Mucosa of descending colon (tissue), 3 donors: ENCODE measurements at regions not wholly inside any gene's neighbourhood (a gene's known extent, or its start where the extent isn't known, plus 50 kb on each side); places are given as distances from the start of the nearest gene placed in this dataset.
A peak's percentile ranks its signal among the peaks of the same experiment; 100 is the strongest.
"Not testable (repeated sequence)": the region's sequence is repeated elsewhere in the genome, so short reads cannot be mapped to it uniquely, and the experiment has no call there.

ENCODE experiments used
- ATAC-seq: fragments of 200-7000 bp; cut with Tn5 transposase; one replicate; pipeline ENCODE4 v1.9.1; 2020; ENCODE audit warnings: mild to moderate bottlenecking, moderate library complexity
- DNase-seq, 3 donors: peaks; one replicate each; pipeline ENCODE4 v3.0.0-alpha.2; 2020
- H3K36me3 ChIP-seq: fragments of 200-600 bp; one replicate; pipeline ENCODE4 v1.8.0; 2021; ENCODE audit warnings: low read depth, mild to moderate bottlenecking
- H3K4me1 ChIP-seq: fragments of 200-600 bp; one replicate; pipeline ENCODE4 v1.8.0; 2021; ENCODE audit warnings: low read depth, mild to moderate bottlenecking
- H3K4me3 ChIP-seq: fragments of 200-600 bp; one replicate; pipeline ENCODE4 v1.8.0; 2021; ENCODE audit warnings: mild to moderate bottlenecking
- H3K9me3 ChIP-seq: fragments of 200-600 bp; one replicate; pipeline ENCODE4 v1.8.0; 2021; ENCODE audit warnings: mild to moderate bottlenecking
- intact Hi-C, 2 donors: fragments of 100-400 bp; cut with DNase I in 1 of 2; cut with micrococcal nuclease in 1 of 2; formaldehyde crosslinking; loops; one replicate each; pipeline versions ENCODE4 v1.11.0 to v1.11.1; 2022; cut with DNase I, micrococcal nuclease
- TF ChIP-seq, protein P1 (sequence below): fragments of 200-600 bp; IDR thresholded peaks from one replicate; pipeline ENCODE4 v1.8.0; 2022; ENCODE audit warnings: antibody characterized with exemption, mild to moderate bottlenecking
- donor health status: DM: no; HTN: no; CAD: no; lungs with moderate emphysema.
- donor health status: DM: no; HTN: no; CAD: no.
- donor health status: DM: no; HTN: yes; CAD: no.

DNA sequence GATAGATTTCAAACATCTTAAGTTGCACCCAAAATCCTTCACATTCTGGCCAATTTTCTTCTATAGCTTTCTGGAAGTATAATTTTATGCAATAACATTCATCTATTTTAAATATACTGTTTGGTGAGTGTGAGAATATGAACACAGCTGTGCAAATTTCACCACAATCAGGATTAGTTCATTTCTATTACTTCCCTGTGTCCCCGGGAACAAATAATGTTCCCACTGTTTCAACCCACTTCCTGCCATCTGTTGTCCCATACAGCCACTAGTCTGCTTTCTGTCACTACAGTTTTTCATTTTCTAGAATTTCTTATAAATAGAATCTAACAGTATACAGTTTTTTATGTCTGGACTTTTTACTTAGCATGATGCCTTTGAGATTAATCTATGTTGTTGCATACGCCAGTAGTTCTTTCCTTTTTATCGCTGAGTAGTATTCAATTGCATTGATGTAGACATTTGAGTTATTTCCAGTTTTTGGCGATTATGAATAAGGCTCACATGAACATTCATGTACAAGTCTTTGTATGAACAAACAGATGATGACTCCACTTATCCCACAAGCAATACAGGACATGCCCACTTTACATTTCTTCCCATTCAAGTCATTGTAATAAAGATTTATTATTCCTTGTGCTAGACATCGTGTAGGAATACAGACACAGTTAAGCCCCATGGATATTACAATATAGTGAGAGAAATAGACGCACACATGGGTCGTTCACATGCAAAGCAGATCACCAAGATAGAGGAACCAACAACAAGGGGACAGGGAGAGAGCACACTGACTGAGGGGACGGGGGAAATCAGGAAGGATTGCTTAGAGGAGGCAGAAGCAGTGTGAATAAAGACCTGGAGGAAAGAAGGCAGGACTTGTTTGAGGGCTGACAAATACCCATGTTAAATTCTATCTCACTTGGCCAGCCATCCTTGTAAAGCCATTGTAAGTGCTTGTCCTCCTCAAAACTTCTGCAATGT is 72.9 kb upstream of the PAX8 start:
- H3K4me1 ChIP-seq: no peaks in the 10 kb centered on the region
- intact Hi-C loops: no loop called here
- DNase-seq (no peak), ATAC-seq (no peak)
- no peaks in the 10 kb centered on the region for H3K9me3 ChIP-seq
- TF ChIP-seq, protein P1, sequence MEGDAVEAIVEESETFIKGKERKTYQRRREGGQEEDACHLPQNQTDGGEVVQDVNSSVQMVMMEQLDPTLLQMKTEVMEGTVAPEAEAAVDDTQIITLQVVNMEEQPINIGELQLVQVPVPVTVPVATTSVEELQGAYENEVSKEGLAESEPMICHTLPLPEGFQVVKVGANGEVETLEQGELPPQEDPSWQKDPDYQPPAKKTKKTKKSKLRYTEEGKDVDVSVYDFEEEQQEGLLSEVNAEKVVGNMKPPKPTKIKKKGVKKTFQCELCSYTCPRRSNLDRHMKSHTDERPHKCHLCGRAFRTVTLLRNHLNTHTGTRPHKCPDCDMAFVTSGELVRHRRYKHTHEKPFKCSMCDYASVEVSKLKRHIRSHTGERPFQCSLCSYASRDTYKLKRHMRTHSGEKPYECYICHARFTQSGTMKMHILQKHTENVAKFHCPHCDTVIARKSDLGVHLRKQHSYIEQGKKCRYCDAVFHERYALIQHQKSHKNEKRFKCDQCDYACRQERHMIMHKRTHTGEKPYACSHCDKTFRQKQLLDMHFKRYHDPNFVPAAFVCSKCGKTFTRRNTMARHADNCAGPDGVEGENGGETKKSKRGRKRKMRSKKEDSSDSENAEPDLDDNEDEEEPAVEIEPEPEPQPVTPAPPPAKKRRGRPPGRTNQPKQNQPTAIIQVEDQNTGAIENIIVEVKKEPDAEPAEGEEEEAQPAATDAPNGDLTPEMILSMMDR: no peak
- no peaks in the 10 kb centered on the region for H3K36me3 ChIP-seq
- H3K4me3 ChIP-seq: no peak overlapping the region

DNA sequence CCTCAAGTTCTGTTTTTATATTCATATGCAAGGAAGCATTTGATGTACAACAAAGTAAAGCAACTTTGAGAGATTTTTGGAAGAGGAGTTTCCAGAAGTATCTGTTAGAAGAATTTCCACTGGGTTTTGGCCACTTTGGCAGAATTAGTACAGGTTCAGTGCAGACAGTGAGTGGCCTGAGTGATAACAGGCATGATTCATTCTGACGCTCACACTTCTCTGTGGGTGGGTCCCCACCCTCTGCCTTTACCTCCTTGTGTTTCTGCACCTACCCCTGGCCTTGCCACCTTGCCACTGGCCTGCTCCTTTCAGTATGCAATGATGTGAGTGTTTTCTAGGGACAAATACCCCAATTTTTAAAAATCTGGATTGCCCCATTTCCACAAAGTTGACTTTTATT is 65.1 kb upstream of the PAX8 start:
- H3K36me3 ChIP-seq, H3K4me3 ChIP-seq, H3K4me1 ChIP-seq, ATAC-seq, H3K9me3 ChIP-seq, DNase-seq, intact Hi-C loops: not testable (repeated sequence)

DNA sequence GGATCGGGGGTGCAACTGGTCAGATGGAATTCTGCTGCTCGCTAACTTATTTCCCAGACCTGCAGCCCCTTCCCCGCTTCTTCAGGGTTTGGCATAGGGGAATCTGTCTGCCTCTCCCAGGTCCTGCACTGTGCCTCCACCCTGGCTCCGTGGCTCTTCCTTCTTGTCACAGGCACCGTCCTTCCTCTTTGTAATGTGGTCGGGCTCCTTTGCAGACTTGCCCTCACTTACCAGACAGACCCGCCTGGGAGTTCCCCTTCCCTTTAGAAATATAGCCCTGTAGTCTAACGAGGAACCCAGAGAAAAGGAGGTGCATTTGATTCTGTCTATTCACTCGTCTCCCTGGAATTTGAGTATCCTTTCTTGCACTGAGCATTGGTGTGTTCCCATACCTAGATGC is 63.9 kb upstream of the PAX8 start:
- peak in 1 of 3 donors; percentile 17 for DNase-seq
- intact Hi-C loops: no loop called here
- TF ChIP-seq, protein P1: no peak
- ATAC-seq: peak; percentile 29
- Histone ChIP-seq H3K36me3 (no peaks in the 10 kb centered on the region), H3K9me3 (no peaks in the 10 kb centered on the region), H3K4me1 (no peaks in the 10 kb centered on the region), H3K4me3 (no peak overlapping the region)

DNA sequence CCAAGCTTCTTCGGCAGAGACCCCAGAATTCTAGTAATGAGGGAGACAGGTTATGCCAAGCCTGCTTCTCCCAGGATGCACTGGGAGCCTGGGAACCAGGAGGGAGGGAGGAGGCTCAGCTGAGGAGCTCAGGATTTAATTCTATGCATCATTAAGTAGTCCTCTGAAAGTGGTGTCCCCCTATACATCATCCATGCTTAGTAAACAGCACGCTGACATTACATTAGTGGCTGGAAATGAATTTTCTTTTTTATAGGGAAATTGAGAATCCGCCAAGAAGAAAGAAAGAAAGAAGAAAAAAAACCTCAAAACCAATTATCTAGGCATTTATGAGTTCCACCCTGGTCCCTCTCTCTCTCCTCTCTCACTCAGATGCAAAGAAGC is 63.1 kb upstream of the PAX8 start:
- DNase-seq, H3K36me3 ChIP-seq, H3K9me3 ChIP-seq, ATAC-seq, intact Hi-C loops, H3K4me3 ChIP-seq, H3K4me1 ChIP-seq: not testable (repeated sequence)

DNA sequence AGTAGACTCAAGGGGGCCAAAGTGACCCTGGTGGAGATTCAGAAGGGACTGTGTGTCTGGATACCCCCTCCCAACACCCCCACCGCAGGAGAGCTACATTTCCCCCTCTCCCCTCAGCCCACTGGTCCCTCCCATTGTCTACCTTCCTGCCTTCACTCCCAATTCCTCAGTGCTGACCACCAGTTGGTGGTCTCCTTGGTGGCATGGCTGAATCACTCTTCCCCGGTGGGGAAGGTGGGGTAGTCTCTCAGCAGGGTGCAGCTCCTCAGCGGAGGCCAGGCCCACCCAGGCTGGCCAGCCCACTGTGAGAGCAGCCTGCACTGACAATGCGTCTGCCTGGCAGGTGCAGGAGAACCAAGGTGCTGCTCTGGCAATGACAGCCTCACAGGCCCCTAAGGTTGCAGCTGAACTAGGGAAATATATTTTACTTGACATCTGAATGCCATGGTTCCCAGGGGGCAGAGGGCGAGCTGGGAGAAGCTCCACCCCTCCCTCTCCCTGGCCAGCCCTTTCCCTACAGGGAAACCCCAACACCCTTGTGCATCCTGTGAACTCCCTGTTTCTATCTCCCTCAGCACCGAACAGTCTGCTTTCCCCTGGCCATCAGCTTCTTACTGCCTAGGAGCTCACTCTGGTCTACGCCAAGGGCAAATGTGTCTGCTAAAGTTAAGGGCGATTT is 62.6 kb upstream of the PAX8 start:
- Histone ChIP-seq H3K36me3 (no peaks in the 10 kb centered on the region), H3K4me1 (no peaks in the 10 kb centered on the region), H3K4me3 (no peak overlapping the region), H3K9me3 (no peaks in the 10 kb centered on the region)
- intact Hi-C loops: no loop called here
- ATAC-seq (no peak), DNase-seq (no peak)
- TF ChIP-seq, protein P1: no peak

DNA sequence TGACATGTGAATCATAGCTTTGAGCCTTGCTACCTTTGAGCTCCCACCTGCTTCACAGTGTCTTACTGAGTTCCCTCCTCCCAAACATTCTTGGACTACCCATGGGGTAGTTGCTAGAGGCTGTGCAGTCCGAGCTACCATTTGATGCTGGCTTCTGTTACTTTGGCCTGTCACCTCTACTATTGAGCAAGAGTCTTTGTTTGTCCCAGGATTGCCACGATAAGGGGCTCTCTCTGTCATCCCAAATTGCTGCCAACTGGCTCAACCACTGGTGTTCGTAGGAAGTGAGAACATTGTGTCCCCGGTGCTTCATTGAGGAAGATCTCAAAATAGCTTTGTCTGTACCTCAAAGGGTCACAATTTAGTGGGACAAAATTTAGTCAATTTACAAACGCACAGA is 59.1 kb upstream of the PAX8 start:
- ATAC-seq (no peak), DNase-seq (no peak)
- H3K4me3 ChIP-seq: no peak overlapping the region
- no peaks in the 10 kb centered on the region for H3K9me3 ChIP-seq
- TF ChIP-seq, protein P1: no peak
- no peaks in the 10 kb centered on the region for H3K4me1 ChIP-seq
- intact Hi-C loops: no loop called here
- no peaks in the 10 kb centered on the region for H3K36me3 ChIP-seq

DNA sequence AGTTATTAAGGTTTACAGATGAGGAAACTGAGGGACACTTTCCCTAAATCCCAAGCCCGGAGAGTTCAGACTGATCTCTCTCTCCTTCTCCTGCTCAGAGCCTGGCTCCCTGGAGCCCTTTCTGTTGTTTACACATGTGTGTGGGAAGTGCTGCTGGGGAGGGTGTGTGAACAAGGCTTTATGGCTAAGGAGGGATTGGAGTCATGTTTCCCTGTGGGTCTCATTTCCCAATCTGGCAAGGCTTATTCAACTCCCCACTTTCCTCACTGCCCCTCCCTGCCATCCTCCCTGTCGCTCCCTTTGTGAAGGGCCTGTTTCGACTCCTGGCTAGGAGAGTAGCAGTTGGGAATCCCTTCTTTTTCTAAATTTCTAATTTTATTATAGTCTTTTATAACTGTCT is 57.3 kb upstream of the PAX8 start:
- H3K4me1 ChIP-seq, H3K36me3 ChIP-seq, H3K9me3 ChIP-seq, intact Hi-C loops, H3K4me3 ChIP-seq: not testable (repeated sequence)
- peak in 1 of 3 donors; percentile 27 for DNase-seq
- ATAC-seq: peak; percentile 82
